ENCODE measurements at regions not wholly inside any gene's neighbourhood (a gene's known extent, or its start where the extent isn't known, plus 50 kb on each side); places are given as distances from the start of the nearest gene placed in this dataset.
A peak's percentile ranks its signal among the peaks of the same experiment; 100 is the strongest.

DNA sequence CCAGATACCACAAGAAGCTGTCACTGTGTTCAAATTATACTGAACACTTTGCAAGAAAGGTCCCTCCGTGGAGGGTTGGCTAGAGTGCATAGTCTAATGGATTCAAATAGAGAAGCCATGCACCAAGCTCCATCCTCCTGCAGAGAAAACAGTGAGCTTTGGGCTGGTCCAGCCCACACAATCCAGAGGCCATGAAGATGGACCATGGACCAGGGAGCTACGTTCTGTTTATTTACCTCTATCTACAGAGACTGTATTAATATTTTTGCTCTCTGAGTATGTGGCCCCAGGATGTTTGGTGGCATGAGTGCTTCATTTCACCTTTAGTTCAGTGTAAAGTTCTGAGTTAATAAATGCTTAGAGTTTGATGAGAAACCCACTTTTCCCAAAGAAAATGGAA, 114.8 kb upstream of the PJA2 start:
- Mint-ChIP-seq H3K9me3 (peaks cover 0 to 5% of the 10 kb centered on the region in 2 donors), H3K27ac (no peak overlapping the region), H3K27me3 (no peaks in the 10 kb centered on the region), H3K4me3 (no peak overlapping the region), H3K4me1 (no peaks in the 10 kb centered on the region)
- no peak for ATAC-seq
- no peak for DNase-seq

DNA sequence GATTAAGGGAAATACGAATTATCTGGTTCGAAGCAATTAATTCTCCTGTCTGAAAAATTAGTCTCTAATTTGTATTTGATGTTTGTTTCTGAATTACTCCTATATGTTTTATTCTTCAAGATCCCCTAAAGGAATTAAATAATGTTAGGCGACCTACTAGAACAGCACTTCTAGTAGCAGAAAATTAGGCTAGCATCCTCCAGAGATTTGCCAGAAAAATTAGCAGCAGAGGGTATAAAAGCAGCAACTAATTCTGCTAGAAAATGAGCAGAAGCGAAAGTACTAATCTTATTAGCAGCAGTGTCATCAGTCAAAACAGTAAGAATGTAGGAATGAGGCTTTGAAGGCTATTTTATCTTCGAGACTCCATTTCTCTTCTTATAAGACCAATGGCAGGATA, 114.3 kb upstream of the PJA2 start:
- no peaks in the 10 kb centered on the region for H3K27me3 Mint-ChIP-seq
- H3K27ac Mint-ChIP-seq, result no peak overlapping the region
- H3K9me3 Mint-ChIP-seq, result peaks cover 0 to 5% of the 10 kb centered on the region in 2 donors
- DNase-seq, result no peak
- no peak overlapping the region for H3K4me3 Mint-ChIP-seq
- no peaks in the 10 kb centered on the region for H3K4me1 Mint-ChIP-seq
- no peak for ATAC-seq

DNA sequence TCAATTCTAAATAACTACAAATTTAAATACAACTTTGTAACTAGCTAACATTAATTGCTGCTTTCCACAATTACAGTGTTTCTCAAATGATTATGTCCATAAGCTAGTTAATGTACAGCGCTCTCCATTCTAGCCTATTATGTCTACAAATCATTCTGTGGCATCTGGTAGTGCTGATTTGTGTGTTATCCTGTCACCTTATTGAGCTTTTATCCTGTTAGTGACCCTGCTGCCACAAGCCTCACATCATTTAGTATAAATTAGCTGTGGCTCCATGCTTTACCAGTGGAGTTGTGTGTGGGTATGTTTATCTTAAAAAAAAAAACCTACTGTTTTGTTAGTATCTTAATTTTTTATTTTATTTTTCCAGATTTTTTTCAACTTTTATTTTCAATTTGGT, 112.6 kb upstream of the PJA2 start:
- Mint-ChIP-seq H3K27ac (no peak overlapping the region), H3K4me3 (no peak overlapping the region), H3K27me3 (no peaks in the 10 kb centered on the region), H3K9me3 (peaks cover 0 to 5% of the 10 kb centered on the region in 2 donors), H3K4me1 (no peaks in the 10 kb centered on the region)
- DNase-seq (no peak), ATAC-seq (no peak)

DNA sequence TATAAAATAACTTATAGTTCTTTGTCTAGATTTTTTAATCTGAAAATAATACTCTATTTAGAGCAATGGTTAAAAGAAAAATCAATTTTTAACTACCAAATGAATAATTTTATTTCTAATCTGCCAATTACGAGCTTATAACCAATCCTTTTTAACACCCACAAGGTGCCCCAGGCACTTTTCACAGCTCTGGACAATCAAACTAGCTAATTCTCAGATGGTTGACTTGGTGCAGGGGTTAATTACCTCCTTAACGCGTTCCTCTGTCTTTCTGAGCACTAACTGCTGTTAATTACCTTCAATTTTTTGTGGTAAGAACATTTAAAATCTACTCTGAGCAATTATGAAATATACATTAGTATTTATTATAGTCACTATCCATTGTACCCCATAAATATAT, 109.6 kb upstream of the PJA2 start:
- no peaks in the 10 kb centered on the region for H3K27me3 Mint-ChIP-seq
- ATAC-seq (no peak), DNase-seq (no peak)
- H3K4me1 Mint-ChIP-seq, result no peaks in the 10 kb centered on the region
- no peak overlapping the region for H3K4me3 Mint-ChIP-seq
- H3K9me3 Mint-ChIP-seq, result peaks cover 0 to 5% of the 10 kb centered on the region in 2 donors
- no peak overlapping the region for H3K27ac Mint-ChIP-seq

DNA sequence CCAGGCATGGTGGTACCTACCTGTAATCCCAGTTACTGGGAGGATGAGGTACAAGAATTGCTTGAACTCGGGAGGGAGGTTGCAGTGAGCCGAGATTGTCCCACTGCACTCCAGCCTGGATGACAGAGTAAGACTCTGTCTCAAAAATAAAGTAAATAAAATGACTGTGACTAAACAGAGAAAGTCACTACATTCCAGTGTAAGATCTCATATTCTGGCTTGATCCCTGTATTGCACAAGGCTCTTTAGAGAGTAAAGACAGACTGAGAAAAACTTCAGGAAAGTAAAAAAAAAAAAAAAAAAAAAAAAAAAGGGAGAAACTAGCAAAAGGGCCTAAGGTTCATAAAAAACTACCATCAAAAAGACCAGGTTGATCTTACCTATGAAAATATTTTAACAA, 106.6 kb upstream of the PJA2 start:
- Mint-ChIP-seq H3K9me3 (peaks cover 0 to 5% of the 10 kb centered on the region in 2 donors), H3K4me1 (no peaks in the 10 kb centered on the region), H3K4me3 (no peak overlapping the region), H3K27ac (no peak overlapping the region), H3K27me3 (no peaks in the 10 kb centered on the region)
- DNase-seq (no peak), ATAC-seq (no peak)

DNA sequence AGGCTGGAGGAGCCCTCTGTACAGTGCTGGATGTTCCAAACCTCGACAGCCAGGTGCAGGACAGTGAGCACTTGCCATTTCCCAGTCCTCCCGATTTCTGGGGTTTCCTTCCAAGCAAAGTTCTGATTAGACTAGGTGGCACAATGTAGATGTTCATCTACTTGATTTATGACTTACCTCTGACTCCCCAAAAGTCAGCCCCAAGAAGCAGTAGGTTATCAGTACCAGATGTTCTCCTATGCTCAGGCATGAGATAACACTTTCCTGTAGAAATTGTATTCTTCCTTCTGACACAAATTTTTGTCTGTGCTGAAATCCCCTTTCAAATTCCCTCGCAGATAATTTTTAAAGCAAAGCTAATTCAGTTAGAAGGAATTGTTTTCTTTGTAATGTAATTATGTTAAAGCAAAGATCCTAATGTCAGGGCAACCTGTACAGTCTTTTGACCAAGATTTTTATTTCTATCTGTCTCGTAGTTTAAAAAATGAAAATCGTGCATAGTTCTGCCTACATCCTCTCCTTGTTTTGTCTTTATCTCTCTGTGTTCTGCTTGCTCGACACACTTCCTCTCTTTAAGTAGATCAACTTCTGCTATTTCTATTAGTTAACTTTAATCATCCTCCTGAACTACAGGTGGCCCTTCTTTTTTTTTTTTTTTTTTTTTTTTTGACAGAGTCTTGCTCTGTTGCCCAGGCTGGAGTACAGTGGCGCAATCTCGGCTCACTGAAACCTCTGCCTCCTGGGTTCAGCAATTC, 102.4 kb upstream of the PJA2 start:
- no peak for ATAC-seq
- Mint-ChIP-seq H3K27ac (no peak overlapping the region), H3K9me3 (no peaks in the 10 kb centered on the region), H3K27me3 (no peaks in the 10 kb centered on the region), H3K4me3 (no peak overlapping the region), H3K4me1 (no peaks in the 10 kb centered on the region)
- DNase-seq, result no peak

DNA sequence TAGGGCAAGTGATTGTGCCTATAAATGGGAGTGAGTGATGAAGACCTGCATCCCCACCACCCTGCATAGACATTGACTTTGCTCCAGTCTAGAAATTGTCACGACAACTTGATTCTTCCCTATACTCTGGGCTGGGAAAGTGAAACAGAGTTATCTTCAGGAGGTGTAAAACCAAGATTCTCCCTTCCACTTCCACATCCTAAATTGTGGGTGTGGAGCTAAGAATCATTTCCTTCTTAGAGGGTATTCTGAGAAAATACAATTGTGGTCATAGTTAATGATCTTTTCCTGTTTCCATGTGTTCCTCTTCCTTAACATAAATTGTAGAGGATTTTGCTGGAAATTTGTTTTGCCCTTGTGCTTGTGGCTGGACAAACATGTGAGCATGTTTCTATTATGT, 96.8 kb upstream of the PJA2 start:
- H3K4me1 Mint-ChIP-seq, result no peaks in the 10 kb centered on the region
- no peaks in the 10 kb centered on the region for H3K9me3 Mint-ChIP-seq
- ATAC-seq (no peak), DNase-seq (no peak)
- no peak overlapping the region for H3K4me3 Mint-ChIP-seq
- H3K27ac Mint-ChIP-seq, result no peak overlapping the region
- no peaks in the 10 kb centered on the region for H3K27me3 Mint-ChIP-seq

DNA sequence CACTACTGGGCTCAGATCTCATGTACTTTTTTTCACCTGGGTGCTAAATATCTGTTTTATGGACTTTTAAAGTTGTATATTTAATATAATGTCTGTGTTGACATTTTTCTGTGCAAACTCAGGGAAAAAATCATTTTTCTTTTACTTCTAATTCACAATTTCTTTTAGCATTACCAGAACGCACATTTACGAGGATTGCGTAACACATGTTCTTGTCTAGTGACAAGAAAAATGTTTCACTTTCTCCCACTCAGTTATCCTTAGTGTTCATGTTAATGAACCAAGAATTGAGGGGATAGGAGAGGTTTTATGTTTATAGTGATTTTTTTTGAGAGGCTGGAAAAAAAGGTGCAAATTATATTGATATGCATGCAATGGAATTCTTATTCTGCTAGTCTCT, 86.3 kb upstream of the PJA2 start:
- Mint-ChIP-seq H3K9me3 (no peaks in the 10 kb centered on the region), H3K4me1 (no peaks in the 10 kb centered on the region), H3K27me3 (peaks cover 8% of the 10 kb centered on the region), H3K4me3 (no peak overlapping the region), H3K27ac (no peak overlapping the region)
- DNase-seq, result no peak
- no peak for ATAC-seq

DNA sequence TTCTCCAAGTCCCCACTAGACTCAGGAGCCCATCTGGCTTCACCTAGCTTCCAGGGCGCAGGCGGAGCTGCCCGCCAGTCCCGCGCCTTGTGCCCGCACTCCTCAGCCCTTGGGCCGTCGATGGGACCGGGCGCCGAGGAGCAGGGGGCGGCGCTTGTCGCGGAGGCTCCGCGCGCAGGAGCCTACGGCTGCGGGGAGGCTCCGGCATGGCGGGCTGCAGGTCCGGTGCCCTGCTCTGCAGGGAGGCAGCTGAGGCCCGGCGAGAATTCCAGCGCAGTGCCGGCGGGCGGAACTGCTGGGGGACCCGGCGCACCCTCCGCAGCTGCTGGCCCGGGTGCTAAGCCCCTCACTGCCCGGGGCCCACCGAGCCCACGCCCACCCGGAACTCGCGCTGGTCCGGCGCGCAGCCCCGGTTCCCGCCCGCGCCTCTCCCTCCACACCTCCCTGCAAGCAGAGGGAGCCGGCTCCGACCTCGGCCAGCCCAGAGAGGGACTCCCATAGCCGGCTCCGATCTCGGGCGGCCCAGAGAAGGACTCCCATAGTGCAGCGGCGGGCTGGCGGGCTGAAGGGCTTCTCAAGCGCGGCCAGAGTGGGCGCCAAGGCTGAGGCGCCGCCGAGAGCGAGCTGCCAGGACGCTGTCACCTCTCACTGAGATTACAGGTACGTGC, 78.1 kb upstream of the PJA2 start:
- H3K27ac Mint-ChIP-seq, result no peak overlapping the region
- peaks cover 0 to 5% of the 10 kb centered on the region in 2 donors for H3K9me3 Mint-ChIP-seq
- ATAC-seq (peak; percentile 56), DNase-seq (no peak)
- peaks cover 9% of the 10 kb centered on the region for H3K27me3 Mint-ChIP-seq
- no peaks in the 10 kb centered on the region for H3K4me1 Mint-ChIP-seq
- no peak overlapping the region for H3K4me3 Mint-ChIP-seq

DNA sequence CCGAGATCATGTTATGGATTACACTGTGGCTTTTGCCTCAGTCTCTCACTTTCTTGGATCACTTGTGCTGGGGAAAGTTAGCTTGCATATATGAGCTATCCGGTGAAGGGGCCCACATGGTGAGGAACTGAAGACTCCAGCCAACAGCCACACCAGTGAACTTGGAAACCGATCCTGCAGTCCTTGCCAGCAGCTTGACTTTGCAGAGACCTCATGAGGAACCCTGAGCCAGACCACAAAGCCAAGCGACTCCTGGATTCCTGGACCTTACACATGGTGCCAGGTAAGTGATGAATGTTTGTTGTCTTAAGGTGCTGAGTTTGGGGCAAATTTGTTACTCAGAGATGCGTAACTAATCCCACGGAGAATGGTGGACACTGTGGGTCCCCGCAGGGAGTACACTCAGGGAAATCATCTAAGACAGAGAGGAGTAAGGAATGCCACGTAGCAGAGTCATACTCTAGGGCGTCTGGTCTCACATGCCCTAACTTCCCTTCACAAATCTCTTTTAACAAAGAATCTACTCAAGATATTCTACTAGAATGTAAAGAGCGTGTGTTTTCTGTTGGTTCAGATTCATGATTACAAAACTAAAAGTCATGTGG, 76.5 kb upstream of the PJA2 start:
- no peak for DNase-seq
- Mint-ChIP-seq H3K4me3 (no peak overlapping the region), H3K27me3 (peaks cover 3% of the 10 kb centered on the region), H3K9me3 (peaks cover 0 to 5% of the 10 kb centered on the region in 2 donors), H3K27ac (no peak overlapping the region), H3K4me1 (no peaks in the 10 kb centered on the region)
- no peak for ATAC-seq

DNA sequence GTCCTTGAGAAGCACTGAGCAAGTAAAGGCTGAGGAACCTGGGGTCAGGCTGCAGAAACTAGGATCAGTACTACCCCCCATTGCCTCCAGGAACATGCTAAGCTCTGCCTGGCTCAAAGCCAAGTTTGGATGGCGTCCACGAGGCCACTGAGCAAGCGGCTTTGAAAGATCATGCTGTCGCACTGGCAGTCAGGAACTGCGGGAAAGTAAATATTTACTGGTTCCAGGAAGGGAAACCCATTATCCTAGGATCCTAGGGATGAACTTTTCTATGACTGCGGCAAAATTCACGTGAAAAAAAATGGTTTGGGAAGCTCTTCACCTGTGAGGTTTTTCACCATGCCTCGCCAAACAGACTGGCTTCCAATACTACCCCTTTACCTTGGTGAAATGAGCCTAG, 75.3 kb upstream of the PJA2 start:
- no peak overlapping the region for H3K4me3 Mint-ChIP-seq
- DNase-seq, result no peak
- H3K27me3 Mint-ChIP-seq, result no peaks in the 10 kb centered on the region
- peaks cover 0 to 5% of the 10 kb centered on the region in 2 donors for H3K9me3 Mint-ChIP-seq
- no peaks in the 10 kb centered on the region for H3K4me1 Mint-ChIP-seq
- ATAC-seq, result no peak
- no peak overlapping the region for H3K27ac Mint-ChIP-seq

DNA sequence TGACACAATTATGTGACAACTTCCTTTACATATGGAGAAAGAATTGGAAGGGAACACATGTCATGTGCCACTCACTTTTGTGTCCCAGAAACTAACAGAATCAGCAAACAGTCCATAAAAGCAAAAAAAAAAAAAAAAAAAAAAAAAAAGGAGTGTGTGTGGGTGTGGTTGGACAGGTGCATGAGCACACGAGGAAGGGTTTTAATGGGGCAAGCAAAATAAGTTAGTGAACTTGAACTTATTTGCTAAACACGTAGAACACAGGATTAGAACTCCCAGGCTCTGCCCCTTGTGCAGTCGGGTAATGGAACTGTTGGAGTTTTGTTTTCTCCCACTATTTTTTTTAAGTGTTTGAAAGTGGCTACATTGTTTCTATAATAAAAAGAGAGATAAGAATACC, 74.8 kb upstream of the PJA2 start:
- ATAC-seq (no peak), DNase-seq (no peak)
- Mint-ChIP-seq H3K4me1 (no peaks in the 10 kb centered on the region), H3K9me3 (peaks cover 0 to 5% of the 10 kb centered on the region in 2 donors), H3K27me3 (no peaks in the 10 kb centered on the region), H3K27ac (no peak overlapping the region), H3K4me3 (no peak overlapping the region)

DNA sequence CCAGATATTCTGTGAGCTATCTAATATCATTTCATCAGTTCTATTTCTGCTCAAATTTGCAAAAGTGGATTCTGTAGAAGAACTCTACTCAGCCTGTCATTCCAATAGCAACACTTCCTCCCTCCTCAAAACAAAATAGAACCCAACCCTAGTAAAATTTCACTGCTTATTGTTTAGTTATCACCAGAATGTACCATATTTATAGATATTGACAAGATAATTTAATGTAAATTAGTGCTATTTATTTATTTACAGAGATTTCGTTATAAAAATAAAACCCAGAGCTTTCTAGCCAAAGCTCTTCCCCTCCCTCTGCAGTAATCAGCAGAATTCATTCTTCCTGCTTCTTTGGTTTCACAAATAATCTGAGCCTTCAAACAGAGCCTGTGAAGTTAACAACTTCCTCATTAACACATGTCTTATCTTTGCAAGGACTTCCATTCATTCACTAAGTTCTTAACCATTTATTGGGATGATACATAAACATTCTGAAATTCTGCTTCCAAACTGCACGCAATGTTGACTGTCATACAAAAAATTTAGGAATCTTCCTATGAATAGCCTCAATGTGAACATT, 73.7 kb upstream of the PJA2 start:
- H3K27me3 Mint-ChIP-seq, result no peaks in the 10 kb centered on the region
- no peak overlapping the region for H3K4me3 Mint-ChIP-seq
- ATAC-seq (no peak), DNase-seq (no peak)
- H3K4me1 Mint-ChIP-seq, result no peaks in the 10 kb centered on the region
- H3K9me3 Mint-ChIP-seq, result peaks cover 0 to 2% of the 10 kb centered on the region in 2 donors
- H3K27ac Mint-ChIP-seq, result no peak overlapping the region

DNA sequence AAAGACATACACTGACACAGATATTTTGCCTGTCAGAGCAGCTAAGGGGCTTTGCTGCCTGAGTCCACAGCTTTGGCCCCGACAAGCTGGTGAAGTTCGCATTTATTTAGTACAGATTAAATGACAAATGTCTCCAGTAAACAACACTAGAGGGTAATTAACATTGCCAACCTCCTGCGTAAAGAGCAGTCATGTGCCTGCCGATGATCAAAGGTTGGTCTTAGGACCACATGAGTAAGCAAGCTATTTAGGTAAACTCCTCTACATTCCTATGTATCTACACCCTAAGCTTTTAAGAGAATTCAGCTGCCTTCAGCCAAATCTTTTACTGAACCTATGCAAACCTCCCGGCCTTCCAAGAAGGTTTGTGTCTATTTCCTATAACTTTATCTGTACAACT, 73.0 kb upstream of the PJA2 start:
- Mint-ChIP-seq H3K9me3 (no peaks in the 10 kb centered on the region), H3K27ac (no peak overlapping the region), H3K27me3 (no peaks in the 10 kb centered on the region), H3K4me3 (no peak overlapping the region), H3K4me1 (no peaks in the 10 kb centered on the region)
- DNase-seq, result no peak
- no peak for ATAC-seq

DNA sequence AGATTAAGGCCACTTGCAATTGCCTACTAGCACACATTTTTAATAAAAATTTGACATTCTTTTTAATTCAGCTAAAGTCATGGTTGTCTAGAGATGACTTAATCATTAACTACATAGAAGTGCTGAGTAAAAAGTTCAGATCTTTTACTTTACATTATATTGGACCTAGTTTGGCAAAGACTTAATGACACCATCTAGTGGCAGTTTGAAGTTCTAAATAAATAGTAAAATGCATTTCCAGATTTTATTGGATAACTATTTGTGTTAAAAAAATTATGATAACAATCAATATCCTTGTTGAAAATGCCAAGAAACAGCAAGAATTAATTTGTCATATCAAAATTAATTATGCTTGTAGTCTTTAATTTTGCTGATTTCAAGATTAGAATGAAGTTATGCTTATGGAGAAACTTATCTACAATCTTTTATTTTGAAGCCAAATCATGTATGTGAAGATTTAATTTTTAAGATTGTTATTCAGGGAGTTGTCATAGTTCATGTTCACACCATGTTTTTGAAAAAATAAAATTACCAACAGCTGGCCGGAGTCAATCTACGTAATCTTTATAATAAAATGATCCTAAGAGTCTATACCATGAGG, 69.6 kb upstream of the PJA2 start:
- Mint-ChIP-seq H3K4me1 (no peaks in the 10 kb centered on the region), H3K9me3 (no peaks in the 10 kb centered on the region), H3K4me3 (no peak overlapping the region), H3K27ac (no peak overlapping the region), H3K27me3 (no peaks in the 10 kb centered on the region)
- DNase-seq (no peak), ATAC-seq (no peak)

DNA sequence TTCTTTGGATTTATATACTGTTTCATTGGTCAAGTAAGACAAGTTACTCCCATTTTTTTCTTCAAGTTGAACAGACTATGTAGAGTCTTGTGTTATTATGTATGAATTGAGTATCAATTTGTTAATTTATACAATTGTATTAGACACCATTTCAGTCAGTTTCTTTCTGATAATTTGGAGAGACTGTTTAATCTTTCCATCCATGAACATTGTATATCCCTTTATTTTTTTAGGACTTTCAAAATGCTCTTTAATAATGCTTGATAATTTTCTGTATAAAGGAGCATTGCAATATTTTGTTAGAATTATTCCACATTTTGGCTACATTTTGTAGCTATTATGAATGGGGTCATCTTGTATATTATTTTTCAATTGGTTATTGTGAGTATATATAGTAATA, 69.1 kb upstream of the PJA2 start:
- no peaks in the 10 kb centered on the region for H3K4me1 Mint-ChIP-seq
- no peaks in the 10 kb centered on the region for H3K9me3 Mint-ChIP-seq
- H3K4me3 Mint-ChIP-seq, result no peak overlapping the region
- H3K27ac Mint-ChIP-seq, result no peak overlapping the region
- no peak for DNase-seq
- no peaks in the 10 kb centered on the region for H3K27me3 Mint-ChIP-seq
- no peak for ATAC-seq

All from stimulated activated naive CD8-positive, alpha-beta T cell treated with anti-CD3 and anti-CD28 coated beads, Interleukin-15, amount 100 ng/mL, for 72 hours (primary cell).